GM23338 (cell line): ENCODE measurements at regions not wholly inside any gene's neighbourhood (a gene's known extent, or its start where the extent isn't known, plus 50 kb on each side); places are given as distances from the start of the nearest gene placed in this dataset.

Experiments used
- ATAC-seq: fragments of 200-7000 bp; cut with Tn5 transposase; 3 replicates; pipeline ENCODE4 v1.9.1; 2020
- DNase-seq: peaks from one replicate; pipeline ENCODE4 v3.0.0-alpha.2; 2015; ENCODE audit warnings: low spot score
- H2AFZ ChIP-seq: fragments of 200-600 bp; sonication (generic); 2 replicates; pipeline ENCODE4 v1.8.0; 2016; ENCODE audit warnings: antibody characterized with exemption, mild to moderate bottlenecking, moderate library complexity
- H3F3A ChIP-seq: fragments of 200-600 bp; sonication (generic); replicated peaks from 2 replicates; pipeline ENCODE4 v1.8.0; 2017; ENCODE audit warnings: antibody characterized with exemption, mixed run types, low read depth
- H3K27ac ChIP-seq: fragments of 200-600 bp; sonication (generic); 2 replicates; pipeline ENCODE4 v1.6.1; 2016; ENCODE audit warnings: low read depth
- H3K27me3 ChIP-seq: fragments of 200-600 bp; sonication (generic); 2 replicates; pipeline ENCODE4 v1.8.0; 2016; ENCODE audit warnings: mild to moderate bottlenecking, mixed run types, moderate library complexity; ENCODE audit not compliant: insufficient read depth
- H3K36me3 ChIP-seq: fragments of 200-600 bp; sonication (generic); 2 replicates; pipeline ENCODE4 v1.8.0; 2016; ENCODE audit warnings: mild to moderate bottlenecking; ENCODE audit not compliant: insufficient read depth
- H3K4me1 ChIP-seq: fragments of 200-600 bp; sonication (generic); 2 replicates; pipeline ENCODE4 v1.8.0; 2016; ENCODE audit warnings: mild to moderate bottlenecking, moderate library complexity; ENCODE audit not compliant: insufficient read depth
- H3K4me2 ChIP-seq: fragments of 200-600 bp; sonication (generic); 2 replicates; pipeline ENCODE4 v1.7.1; 2017; ENCODE audit warnings: mixed run types
- H3K4me3 ChIP-seq: fragments of 200-600 bp; sonication (generic); 2 replicates; pipeline ENCODE4 v1.6.1; 2016; ENCODE audit warnings: mixed run types
- H3K79me2 ChIP-seq: fragments of 200-600 bp; sonication (generic); replicated peaks from 2 replicates; pipeline ENCODE4 v1.8.0; 2017; ENCODE audit warnings: mild to moderate bottlenecking; ENCODE audit not compliant: insufficient read depth
- H3K9me2 ChIP-seq: fragments of 200-600 bp; sonication (generic); 2 replicates; pipeline ENCODE4 v1.8.0; 2017; ENCODE audit not compliant: insufficient read depth
- H4K20me1 ChIP-seq: fragments of 200-600 bp; sonication (generic); replicated peaks from 2 replicates; pipeline ENCODE4 v1.8.0; 2017; ENCODE audit warnings: mild to moderate bottlenecking; ENCODE audit not compliant: insufficient read depth
- H3K27ac Mint-ChIP-seq: 2 replicates; pipeline ENCODE4 v1.8.0; 2020; ENCODE audit warnings: inconsistent platforms, mild to moderate bottlenecking, moderate library complexity, mixed read lengths
- H3K27me3 Mint-ChIP-seq: 3 replicates; pipeline ENCODE4 v1.8.0; 2022; ENCODE audit warnings: low read depth, mild to moderate bottlenecking, moderate library complexity, mixed read lengths, inconsistent platforms; ENCODE audit not compliant: insufficient read depth, poor library complexity
- H3K36me3 Mint-ChIP-seq: 3 replicates; pipeline ENCODE4 v1.8.0; 2021; ENCODE audit warnings: low read depth, mild to moderate bottlenecking, inconsistent platforms, moderate library complexity, mixed read lengths
- H3K4me1 Mint-ChIP-seq: 3 replicates; pipeline ENCODE4 v1.8.0; 2020; ENCODE audit warnings: mild to moderate bottlenecking, inconsistent platforms, mixed read lengths
- H3K4me3 Mint-ChIP-seq: 3 replicates; pipeline ENCODE4 v1.8.0; 2021; ENCODE audit warnings: moderate library complexity, mild to moderate bottlenecking, inconsistent platforms, mixed read lengths
- H3K9me3 Mint-ChIP-seq: 3 replicates; pipeline ENCODE4 v1.8.0; 2020; ENCODE audit warnings: moderate library complexity, mild to moderate bottlenecking, inconsistent platforms, mixed read lengths
- CREB1 ChIP-seq: fragments of 250-450 bp; sonication (Bioruptor Pico); IDR thresholded peaks from 2 replicates; pipeline ENCODE4 v1.5.0; 2020; ENCODE audit warnings: low read depth, mild to moderate bottlenecking, moderate library complexity
- EZH2 ChIP-seq: fragments of 200-600 bp; sonication (generic); IDR thresholded peaks from one replicate; pipeline ENCODE4 v1.8.0; 2017; ENCODE audit warnings: antibody characterized with exemption, mild to moderate bottlenecking, low read depth; ENCODE audit not compliant: unreplicated experiment
- EZH2phosphoT487 ChIP-seq: fragments of 200-600 bp; sonication (generic); IDR thresholded peaks from one replicate; pipeline ENCODE4 v1.8.1; 2018; ENCODE audit warnings: antibody characterized with exemption; ENCODE audit not compliant: unreplicated experiment
- POLR2AphosphoS5 ChIP-seq: IDR thresholded peaks from 2 replicates; pipeline ENCODE4 v1.6.1; 2016; ENCODE audit warnings: antibody characterized with exemption, low read depth
- ZNF114 ChIP-seq: fragments of 250-450 bp; sonication (Bioruptor Pico); IDR thresholded peaks from 2 replicates; pipeline ENCODE4 v1.5.0; 2020; ENCODE audit warnings: mild to moderate bottlenecking, moderate library complexity
- ZNF331 ChIP-seq: fragments of 250-450 bp; sonication (Bioruptor Pico); IDR thresholded peaks from 2 replicates; pipeline ENCODE4 v1.5.0; 2020; ENCODE audit warnings: low read depth, mild to moderate bottlenecking, moderate library complexity
- TF ChIP-seq, protein P1 (sequence below): IDR thresholded peaks from one replicate; pipeline ENCODE4 v1.6.1; 2018; ENCODE audit warnings: antibody characterized with exemption; ENCODE audit not compliant: unreplicated experiment
- TF ChIP-seq, protein P2 (sequence below): IDR thresholded peaks from 2 replicates; pipeline ENCODE4 v1.6.1; 2016; ENCODE audit warnings: antibody characterized with exemption
- TF ChIP-seq, protein P3 (sequence below), 2 experiments: fragments of 200-600 bp in 1 of 2; sonication (generic) in 1 of 2; conservative IDR thresholded peaks; 2 replicates each; pipeline versions ENCODE4 v1.5.1 to v1.6.1; 2016 to 2017; ENCODE audit warnings: antibody characterized with exemption in 2 of 2, low read depth in 2 of 2, mild to moderate bottlenecking in 2 of 2, moderate library complexity in 1 of 2

- DNase-seq (no peak), ATAC-seq (no peak)
- Histone ChIP-seq H3K79me2 (no peaks in the 10 kb centered on the region), H3K27ac (no peak overlapping the region), H3K4me1 (no peaks in the 10 kb centered on the region), H3K36me3 (no peaks in the 10 kb centered on the region), H4K20me1 (no peaks in the 10 kb centered on the region), H3K27me3 (no peaks in the 10 kb centered on the region), H2AFZ (no peak overlapping the region), H3K9me2 (peaks cover 7% of the 10 kb centered on the region; the same call in 1 of the 2 replicates), H3F3A (no peaks in the 10 kb centered on the region), H3K4me3 (no peak overlapping the region), H3K4me2 (no peak overlapping the region)
- Mint-ChIP-seq H3K27ac (no peak overlapping the region), H3K4me1 (no peaks in the 10 kb centered on the region), H3K9me3 (peaks cover 21% of the 10 kb centered on the region; the same call in 2 of the 3 replicates), H3K4me3 (no peak overlapping the region), H3K36me3 (peaks cover 3% of the 10 kb centered on the region; the same call in 2 of the 3 replicates), H3K27me3 (peaks cover 6% of the 10 kb centered on the region)
- TF ChIP-seq, protein P1, sequence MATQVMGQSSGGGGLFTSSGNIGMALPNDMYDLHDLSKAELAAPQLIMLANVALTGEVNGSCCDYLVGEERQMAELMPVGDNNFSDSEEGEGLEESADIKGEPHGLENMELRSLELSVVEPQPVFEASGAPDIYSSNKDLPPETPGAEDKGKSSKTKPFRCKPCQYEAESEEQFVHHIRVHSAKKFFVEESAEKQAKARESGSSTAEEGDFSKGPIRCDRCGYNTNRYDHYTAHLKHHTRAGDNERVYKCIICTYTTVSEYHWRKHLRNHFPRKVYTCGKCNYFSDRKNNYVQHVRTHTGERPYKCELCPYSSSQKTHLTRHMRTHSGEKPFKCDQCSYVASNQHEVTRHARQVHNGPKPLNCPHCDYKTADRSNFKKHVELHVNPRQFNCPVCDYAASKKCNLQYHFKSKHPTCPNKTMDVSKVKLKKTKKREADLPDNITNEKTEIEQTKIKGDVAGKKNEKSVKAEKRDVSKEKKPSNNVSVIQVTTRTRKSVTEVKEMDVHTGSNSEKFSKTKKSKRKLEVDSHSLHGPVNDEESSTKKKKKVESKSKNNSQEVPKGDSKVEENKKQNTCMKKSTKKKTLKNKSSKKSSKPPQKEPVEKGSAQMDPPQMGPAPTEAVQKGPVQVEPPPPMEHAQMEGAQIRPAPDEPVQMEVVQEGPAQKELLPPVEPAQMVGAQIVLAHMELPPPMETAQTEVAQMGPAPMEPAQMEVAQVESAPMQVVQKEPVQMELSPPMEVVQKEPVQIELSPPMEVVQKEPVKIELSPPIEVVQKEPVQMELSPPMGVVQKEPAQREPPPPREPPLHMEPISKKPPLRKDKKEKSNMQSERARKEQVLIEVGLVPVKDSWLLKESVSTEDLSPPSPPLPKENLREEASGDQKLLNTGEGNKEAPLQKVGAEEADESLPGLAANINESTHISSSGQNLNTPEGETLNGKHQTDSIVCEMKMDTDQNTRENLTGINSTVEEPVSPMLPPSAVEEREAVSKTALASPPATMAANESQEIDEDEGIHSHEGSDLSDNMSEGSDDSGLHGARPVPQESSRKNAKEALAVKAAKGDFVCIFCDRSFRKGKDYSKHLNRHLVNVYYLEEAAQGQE: no peak
- no peak for TF ChIP-seq CREB1 (CRISPR knock-in tag)
- TF ChIP-seq ZNF114 (CRISPR knock-in tag): no peak
- TF ChIP-seq EZH2: no peak
- TF ChIP-seq, protein P2, sequence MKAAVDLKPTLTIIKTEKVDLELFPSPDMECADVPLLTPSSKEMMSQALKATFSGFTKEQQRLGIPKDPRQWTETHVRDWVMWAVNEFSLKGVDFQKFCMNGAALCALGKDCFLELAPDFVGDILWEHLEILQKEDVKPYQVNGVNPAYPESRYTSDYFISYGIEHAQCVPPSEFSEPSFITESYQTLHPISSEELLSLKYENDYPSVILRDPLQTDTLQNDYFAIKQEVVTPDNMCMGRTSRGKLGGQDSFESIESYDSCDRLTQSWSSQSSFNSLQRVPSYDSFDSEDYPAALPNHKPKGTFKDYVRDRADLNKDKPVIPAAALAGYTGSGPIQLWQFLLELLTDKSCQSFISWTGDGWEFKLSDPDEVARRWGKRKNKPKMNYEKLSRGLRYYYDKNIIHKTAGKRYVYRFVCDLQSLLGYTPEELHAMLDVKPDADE: no peak
- TF ChIP-seq, protein P3, sequence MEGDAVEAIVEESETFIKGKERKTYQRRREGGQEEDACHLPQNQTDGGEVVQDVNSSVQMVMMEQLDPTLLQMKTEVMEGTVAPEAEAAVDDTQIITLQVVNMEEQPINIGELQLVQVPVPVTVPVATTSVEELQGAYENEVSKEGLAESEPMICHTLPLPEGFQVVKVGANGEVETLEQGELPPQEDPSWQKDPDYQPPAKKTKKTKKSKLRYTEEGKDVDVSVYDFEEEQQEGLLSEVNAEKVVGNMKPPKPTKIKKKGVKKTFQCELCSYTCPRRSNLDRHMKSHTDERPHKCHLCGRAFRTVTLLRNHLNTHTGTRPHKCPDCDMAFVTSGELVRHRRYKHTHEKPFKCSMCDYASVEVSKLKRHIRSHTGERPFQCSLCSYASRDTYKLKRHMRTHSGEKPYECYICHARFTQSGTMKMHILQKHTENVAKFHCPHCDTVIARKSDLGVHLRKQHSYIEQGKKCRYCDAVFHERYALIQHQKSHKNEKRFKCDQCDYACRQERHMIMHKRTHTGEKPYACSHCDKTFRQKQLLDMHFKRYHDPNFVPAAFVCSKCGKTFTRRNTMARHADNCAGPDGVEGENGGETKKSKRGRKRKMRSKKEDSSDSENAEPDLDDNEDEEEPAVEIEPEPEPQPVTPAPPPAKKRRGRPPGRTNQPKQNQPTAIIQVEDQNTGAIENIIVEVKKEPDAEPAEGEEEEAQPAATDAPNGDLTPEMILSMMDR (conservative IDR thresholded peaks at IDR 0.05; ENCODE audit: low read depth in 2 of 2): no peak
- no peak for TF ChIP-seq POLR2AphosphoS5
- no peak for TF ChIP-seq ZNF331
- TF ChIP-seq EZH2phosphoT487: no peak
These were observed 108.4 kb upstream of the PLEKHG1 start for GRCh38 chr6:150491131-150491810.
